GM12878 (cell line): ENCODE measurements at regions not wholly inside any gene's neighbourhood (a gene's known extent, or its start where the extent isn't known, plus 50 kb on each side); places are given as distances from the start of the nearest gene placed in this dataset.

Source experiments
- ATAC-seq: fragments of 200-7000 bp; cut with Tn5 transposase; 3 replicates; pipeline ENCODE4 v1.9.1; 2020; ENCODE audit warnings: mild to moderate bottlenecking, moderate library complexity
- BruUV-seq: library from RNA; stranded (reverse); fragments of 400-500 nt; replicated peaks from 2 replicates; lab custom pipeline; 2021; lab: Mats Ljungman, UMichigan
- CTCF ChIA-PET: fragments of 300-600 bp; sonication (Branson Sonifier 250); formaldehyde crosslinking; extraction: SDS; loops from one replicate; lab custom pipeline; 2021; ENCODE audit warnings: inconsistent platforms; lab: Yijun Ruan, JAX
- POLR2A ChIA-PET: fragments of 350-600 bp; formaldehyde crosslinking; extraction: SDS; loops from one replicate; lab custom pipeline; 2021; ENCODE audit warnings: inconsistent platforms; lab: Charles Lee
- RAD21 ChIA-PET: fragments of 300-600 bp; sonication (Branson Sonifier 250); formaldehyde crosslinking; loops from one replicate; lab custom pipeline; 2023; ENCODE audit warnings: antibody characterized with exemption; ENCODE audit not compliant: unreplicated experiment; lab: Charles Lee
- SMC1A ChIA-PET: fragments of 300-600 bp; sonication (Branson Sonifier 250); formaldehyde crosslinking; loops from one replicate; lab custom pipeline; 2023; ENCODE audit not compliant: unreplicated experiment, uncharacterized antibody; lab: Charles Lee
- DNase-seq: peaks from one replicate; pipeline ENCODE4 v3.0.0-alpha.2; 2011; ENCODE audit warnings: low read depth, low spot score
- FAIRE-seq: peaks from 3 replicates; lab custom pipeline; 2011; peaks lifted over from hg19 to GRCh38; lab: Jason Lieb, UNC
- H2AFZ ChIP-seq: 2 replicates; pipeline ENCODE4 v1.6.0; 2011; ENCODE audit warnings: low read depth, low read length, control low read depth; ENCODE audit not compliant: control insufficient read depth
- H3K27ac ChIP-seq: 2 replicates; pipeline ENCODE4 v1.5.1; 2011; ENCODE audit warnings: control low read depth; ENCODE audit not compliant: control insufficient read depth, insufficient read depth
- H3K27me3 ChIP-seq, 2 experiments: replicated peaks in 1 of 2; 2 replicates each; pipeline versions ENCODE4 v1.6.0 to v1.6.1; 2011; ENCODE audit warnings: low read length in 1 of 2; ENCODE audit not compliant: control insufficient read depth in 2 of 2, insufficient read depth in 2 of 2
- H3K36me3 ChIP-seq, 2 experiments: 2 replicates each; pipeline ENCODE4 v1.5.1; 2011; ENCODE audit warnings: low read length in 1 of 2; ENCODE audit not compliant: control insufficient read depth in 2 of 2, insufficient read depth in 2 of 2
- H3K4me1 ChIP-seq: 2 replicates; pipeline ENCODE4 v1.6.1; 2011; ENCODE audit warnings: mild to moderate bottlenecking, low read length, moderate library complexity, mixed read lengths; ENCODE audit not compliant: control insufficient read depth, insufficient read depth
- H3K4me2 ChIP-seq: 2 replicates; pipeline ENCODE4 v1.6.0; 2011; ENCODE audit warnings: control low read depth; ENCODE audit not compliant: control insufficient read depth, insufficient read depth
- H3K4me3 ChIP-seq: fragments of 200-600 bp; sonication (generic); 2 replicates; pipeline ENCODE4 v1.5.1; 2016
- H3K79me2 ChIP-seq: 2 replicates; pipeline ENCODE4 v1.6.0; 2011; ENCODE audit warnings: low read length; ENCODE audit not compliant: control insufficient read depth, insufficient read depth
- H3K9ac ChIP-seq: 2 replicates; pipeline ENCODE4 v1.8.0; 2011; ENCODE audit warnings: low read length, control low read depth, mixed read lengths; ENCODE audit not compliant: control insufficient read depth, insufficient read depth
- H3K9me3 ChIP-seq: replicated peaks from 3 replicates; pipeline ENCODE4 v1.5.1; 2011; ENCODE audit warnings: mild to moderate bottlenecking, low read length; ENCODE audit not compliant: control insufficient read depth, insufficient read depth
- H4K20me1 ChIP-seq: 2 replicates; pipeline ENCODE4 v1.6.0; 2011; ENCODE audit not compliant: control insufficient read depth, insufficient read depth
- BACH1 ChIP-seq: fragments of 450-650 bp; IDR thresholded peaks from 2 replicates; pipeline ENCODE4 v1.6.1; 2017; ENCODE audit warnings: mild to moderate bottlenecking, borderline replicate concordance
- HDGF ChIP-seq: fragments of 450-650 bp; IDR thresholded peaks from 2 replicates; pipeline ENCODE4 v1.6.1; 2016; ENCODE audit warnings: antibody characterized with exemption
- KDM1A ChIP-seq: fragments of 200-600 bp; sonication (generic); IDR thresholded peaks from 2 replicates; pipeline ENCODE4 v1.6.1; 2016; ENCODE audit warnings: borderline replicate concordance
- MEF2B ChIP-seq: fragments of 450-650 bp; IDR thresholded peaks from 2 replicates; pipeline ENCODE4 v1.6.1; 2018; ENCODE audit warnings: mild to moderate bottlenecking, moderate library complexity; ENCODE audit not compliant: partially characterized antibody, poor library complexity, severe bottlenecking
- NFIC ChIP-seq: IDR thresholded peaks from 2 replicates; pipeline ENCODE4 v1.6.1; 2012; ENCODE audit warnings: low read depth, mild to moderate bottlenecking, inconsistent platforms, low read length, moderate library complexity
- PAX5 ChIP-seq: IDR thresholded peaks from 2 replicates; pipeline ENCODE4 v1.6.1; 2011; ENCODE audit warnings: low read depth, low read length, borderline replicate concordance
- POLR2A ChIP-seq: IDR thresholded peaks from 2 replicates; pipeline ENCODE4 v1.6.1; 2011; ENCODE audit warnings: low read depth, mild to moderate bottlenecking, low read length
- SIX5 ChIP-seq: IDR thresholded peaks from 2 replicates; pipeline ENCODE4 v1.6.1; 2011; ENCODE audit warnings: mild to moderate bottlenecking, low read depth, low read length, moderate library complexity; ENCODE audit not compliant: severe bottlenecking
- SMAD5 ChIP-seq: IDR thresholded peaks from 2 replicates; pipeline ENCODE4 v1.6.1; 2016; ENCODE audit warnings: antibody characterized with exemption, low read depth
- WRNIP1 ChIP-seq: IDR thresholded peaks from 2 replicates; pipeline ENCODE4 v1.6.1; 2011; ENCODE audit warnings: low read depth, low read length, improper control_type of control experiment, borderline replicate concordance
- ZSCAN29 ChIP-seq: fragments of 450-650 bp; IDR thresholded peaks from 2 replicates; pipeline ENCODE4 v1.6.1; 2017; ENCODE audit warnings: mild to moderate bottlenecking, moderate library complexity
- WGBS: methylation state at CpG from one replicate; pipeline ENCODE4 v1.1.6; 2016; ENCODE audit warnings: low lambda C conversion rate; ENCODE audit not compliant: insufficient replicate concordance, insufficient coverage; ENCODE audit errors: missing lambda C conversion rate; 5-methylcytosine and 5-hydroxymethylcytosine counted together
- in situ Hi-C: fragments of 300-500 bp; cut with MboI; formaldehyde crosslinking; loops from 9 replicates; pipeline ENCODE4 v1.14.3; 2018; ENCODE audit warnings: mixed read lengths
- intact Hi-C: fragments of 100-400 bp; cut with micrococcal nuclease; formaldehyde crosslinking; loops from one replicate; pipeline ENCODE4 v1.14.2; 2022; ENCODE audit not compliant: unreplicated experiment
- TF ChIP-seq, protein P1 (sequence below): fragments of 150-350 bp; IDR thresholded peaks from 2 replicates; pipeline ENCODE4 v1.6.1; 2014; ENCODE audit warnings: mild to moderate bottlenecking, low read depth, low read length
- TF ChIP-seq, protein P2 (sequence below): IDR thresholded peaks from 2 replicates; pipeline ENCODE4 v1.6.1; 2011; ENCODE audit warnings: low read depth, low read length, improper control_type of control experiment, borderline replicate concordance

DNA sequence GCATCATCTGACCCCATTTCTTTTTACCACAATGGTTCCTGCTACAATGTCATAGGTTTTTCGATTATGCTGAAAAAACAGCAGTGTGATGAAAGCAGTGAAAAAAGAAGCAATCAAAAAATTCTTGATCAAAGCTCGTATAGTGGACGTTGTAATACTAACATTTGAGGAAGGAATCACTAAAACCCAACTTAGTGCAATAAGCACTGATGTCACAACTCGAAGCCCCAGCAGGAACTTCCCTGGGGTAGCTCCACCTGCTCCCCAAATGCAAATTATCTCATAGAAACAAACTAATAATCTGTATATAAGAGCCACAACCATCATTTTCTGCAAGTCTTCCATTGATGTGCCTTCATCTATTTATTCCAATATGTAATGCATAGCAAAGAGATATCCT, 285.6 kb upstream of the SGK1 start:
- ChIA-PET CTCF (no interaction called here), POLR2A (interaction anchor here (0.7 kb wide), 1 partner anchor 19 kb away, joined by 3 read pairs; no protein-coding TSS in a partner anchor), RAD21 (no interaction called here), SMC1A (no interaction called here)
- DNase-seq: no peak
- H2AFZ ChIP-seq: no peak overlapping the region
- FAIRE-seq: no peak
- BruUV-seq: no TSS peak
- TF ChIP-seq, protein P1, sequence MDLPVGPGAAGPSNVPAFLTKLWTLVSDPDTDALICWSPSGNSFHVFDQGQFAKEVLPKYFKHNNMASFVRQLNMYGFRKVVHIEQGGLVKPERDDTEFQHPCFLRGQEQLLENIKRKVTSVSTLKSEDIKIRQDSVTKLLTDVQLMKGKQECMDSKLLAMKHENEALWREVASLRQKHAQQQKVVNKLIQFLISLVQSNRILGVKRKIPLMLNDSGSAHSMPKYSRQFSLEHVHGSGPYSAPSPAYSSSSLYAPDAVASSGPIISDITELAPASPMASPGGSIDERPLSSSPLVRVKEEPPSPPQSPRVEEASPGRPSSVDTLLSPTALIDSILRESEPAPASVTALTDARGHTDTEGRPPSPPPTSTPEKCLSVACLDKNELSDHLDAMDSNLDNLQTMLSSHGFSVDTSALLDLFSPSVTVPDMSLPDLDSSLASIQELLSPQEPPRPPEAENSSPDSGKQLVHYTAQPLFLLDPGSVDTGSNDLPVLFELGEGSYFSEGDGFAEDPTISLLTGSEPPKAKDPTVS: no peak
- no peak for TF ChIP-seq BACH1
- no peak for TF ChIP-seq PAX5
- TF ChIP-seq SMAD5: no peak
- TF ChIP-seq MEF2B: no peak
- TF ChIP-seq POLR2A: no peak
- no peak for TF ChIP-seq WRNIP1
- TF ChIP-seq HDGF: no peak
- TF ChIP-seq NFIC: no peak
- no peak for TF ChIP-seq SIX5
- TF ChIP-seq, protein P2, sequence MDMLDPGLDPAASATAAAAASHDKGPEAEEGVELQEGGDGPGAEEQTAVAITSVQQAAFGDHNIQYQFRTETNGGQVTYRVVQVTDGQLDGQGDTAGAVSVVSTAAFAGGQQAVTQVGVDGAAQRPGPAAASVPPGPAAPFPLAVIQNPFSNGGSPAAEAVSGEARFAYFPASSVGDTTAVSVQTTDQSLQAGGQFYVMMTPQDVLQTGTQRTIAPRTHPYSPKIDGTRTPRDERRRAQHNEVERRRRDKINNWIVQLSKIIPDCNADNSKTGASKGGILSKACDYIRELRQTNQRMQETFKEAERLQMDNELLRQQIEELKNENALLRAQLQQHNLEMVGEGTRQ: no peak
- TF ChIP-seq KDM1A: no peak
- no peak for TF ChIP-seq ZSCAN29
- H3K27ac ChIP-seq: no peak overlapping the region
- no peaks in the 10 kb centered on the region; the same call in 2 of the 3 replicates for H3K9me3 ChIP-seq
- no peaks in the 10 kb centered on the region for H3K79me2 ChIP-seq
- H3K9ac ChIP-seq: no peak overlapping the region
- in situ Hi-C loops (no loop called here), intact Hi-C loops (no loop called here)
- no peak overlapping the region for H3K4me3 ChIP-seq
- H3K4me1 ChIP-seq: no peaks in the 10 kb centered on the region
- peaks cover 0 to 3% of the 10 kb centered on the region in 2 experiments; a peak in 2 of 4 replicates for H3K27me3 ChIP-seq
- no peaks in the 10 kb centered on the region for H4K20me1 ChIP-seq
- H3K4me2 ChIP-seq: no peak overlapping the region
- ATAC-seq: no peak
- WGBS: 0% methylated on average over 4 of the region's 4 CpGs
- H3K36me3 ChIP-seq: no peaks in the 10 kb centered on the region
